ENCODE measurements at regions not wholly inside any gene's neighbourhood (a gene's known extent, or its start where the extent isn't known, plus 50 kb on each side); places are given as distances from the start of the nearest gene placed in this dataset.

- WGBS: 76% methylated on average over 11 of the region's 11 CpGs
- Histone ChIP-seq H3K18ac (ENCODE audit: low read depth in 1 of 2, low read length in 2 of 2) (no peak overlapping the region), H3K23ac (ENCODE audit: low read length in 2 of 2) (no peak overlapping the region)
Measured at GRCh38 chr9:135214706-135215105, 127.2 kb downstream of the OLFM1 start.

GRCh38 chr9:135215571-135216161, 128.2 kb downstream of the OLFM1 start:
- no peak overlapping the region for H2BK15ac ChIP-seq (ENCODE audit: low read depth, poor library complexity, severe bottlenecking)
- no peak overlapping the region for H3K23ac ChIP-seq (ENCODE audit: low read length in 2 of 2)
- H3K27ac ChIP-seq (ENCODE audit: low read length, poor library complexity, severe bottlenecking): no peak overlapping the region
- H3K4me3 ChIP-seq (ENCODE audit: insufficient read depth in 1 of 2, low read depth in 1 of 2, low read length in 2 of 2): no peak overlapping the region
- H3K27me3 ChIP-seq (ENCODE audit: control insufficient read depth in 1 of 2, insufficient read depth in 1 of 2, low read length in 2 of 2): peaks cover 0 to 38% of the 10 kb centered on the region in 2 experiments
- H3K9me3 ChIP-seq (ENCODE audit: control insufficient read depth, low read length): no peaks in the 10 kb centered on the region
- no peak overlapping the region for H2AFZ ChIP-seq (ENCODE audit: low read depth, low read length)
- H3K79me1 ChIP-seq (replicated peaks; ENCODE audit: low read length, poor library complexity, severe bottlenecking): no peaks in the 10 kb centered on the region
- no peak overlapping the region for H2BK5ac ChIP-seq (ENCODE audit: low read depth, low read length, poor library complexity, severe bottlenecking)
- H2BK12ac ChIP-seq (ENCODE audit: low read length in 2 of 2): no peak overlapping the region
- no peak overlapping the region for H4K8ac ChIP-seq (ENCODE audit: low read length)
- H3K4ac ChIP-seq (ENCODE audit: low read depth in 1 of 2, low read length in 2 of 2): no peak overlapping the region
- DNase-seq: no peak
- no peak overlapping the region for H3K14ac ChIP-seq (ENCODE audit: low read length in 2 of 2)
- no peak overlapping the region for H3K4me2 ChIP-seq (ENCODE audit: low read length, poor library complexity, severe bottlenecking)
- H3K18ac ChIP-seq (ENCODE audit: low read depth in 1 of 2, low read length in 2 of 2): no peak overlapping the region
- 82% methylated on average over 14 of the region's 14 CpGs for WGBS
- H4K91ac ChIP-seq (ENCODE audit: low read length): no peak overlapping the region
- no peak overlapping the region for H3K9ac ChIP-seq (ENCODE audit: low read length)
- no peak overlapping the region for H2BK120ac ChIP-seq (ENCODE audit: low read depth, low read length)
- no peak overlapping the region for H2AK5ac ChIP-seq (ENCODE audit: low read length, severe bottlenecking)
- H3K4me1 ChIP-seq (ENCODE audit: control insufficient read depth, insufficient read depth, low read depth, low read length): no peaks in the 10 kb centered on the region
- no peaks in the 10 kb centered on the region for H3K36me3 ChIP-seq (ENCODE audit: control insufficient read depth in 1 of 2, insufficient read depth in 2 of 2, low read depth in 1 of 2, low read length in 2 of 2)

More at GRCh38 chr9:135214706-135215105, 127.2 kb downstream of the OLFM1 start:
- Histone ChIP-seq H2BK5ac (ENCODE audit: low read depth, low read length, poor library complexity, severe bottlenecking) (no peak overlapping the region), H4K8ac (ENCODE audit: low read length) (no peak overlapping the region), H2BK12ac (ENCODE audit: low read length in 2 of 2) (no peak overlapping the region), H3K4me2 (ENCODE audit: low read length, poor library complexity, severe bottlenecking) (no peak overlapping the region), H3K9ac (ENCODE audit: low read length) (no peak overlapping the region), H3K36me3 (ENCODE audit: control insufficient read depth in 1 of 2, insufficient read depth in 2 of 2, low read depth in 1 of 2, low read length in 2 of 2) (no peaks in the 10 kb centered on the region), H3K14ac (ENCODE audit: low read length in 2 of 2) (no peak overlapping the region), H3K79me1 (replicated peaks; ENCODE audit: low read length, poor library complexity, severe bottlenecking) (no peaks in the 10 kb centered on the region), H4K91ac (ENCODE audit: low read length) (no peak overlapping the region), H3K4me3 (ENCODE audit: insufficient read depth in 1 of 2, low read depth in 1 of 2, low read length in 2 of 2) (no peak overlapping the region), H3K4me1 (ENCODE audit: control insufficient read depth, insufficient read depth, low read depth, low read length) (no peaks in the 10 kb centered on the region), H2BK15ac (ENCODE audit: low read depth, poor library complexity, severe bottlenecking) (no peak overlapping the region), H3K4ac (ENCODE audit: low read depth in 1 of 2, low read length in 2 of 2) (no peak overlapping the region), H3K9me3 (ENCODE audit: control insufficient read depth, low read length) (no peaks in the 10 kb centered on the region), H3K27me3 (ENCODE audit: control insufficient read depth in 1 of 2, insufficient read depth in 1 of 2, low read length in 2 of 2) (peaks cover 0 to 35% of the 10 kb centered on the region in 2 experiments), H2AK5ac (ENCODE audit: low read length, severe bottlenecking) (no peak overlapping the region), H2AFZ (ENCODE audit: low read depth, low read length) (no peak overlapping the region), H3K27ac (ENCODE audit: low read length, poor library complexity, severe bottlenecking) (no peak overlapping the region), H2BK120ac (ENCODE audit: low read depth, low read length) (no peak overlapping the region)
- DNase-seq: no peak

GRCh38 chr9:135216236-135216635, 128.8 kb downstream of the OLFM1 start:
- no peak overlapping the region for H4K8ac ChIP-seq (ENCODE audit: low read length)
- H3K4me2 ChIP-seq (ENCODE audit: low read length, poor library complexity, severe bottlenecking): no peak overlapping the region
- DNase-seq: no peak
- no peaks in the 10 kb centered on the region for H3K4me1 ChIP-seq (ENCODE audit: control insufficient read depth, insufficient read depth, low read depth, low read length)
- H2AFZ ChIP-seq (ENCODE audit: low read depth, low read length): no peak overlapping the region
- H2AK5ac ChIP-seq (ENCODE audit: low read length, severe bottlenecking): no peak overlapping the region
- no peaks in the 10 kb centered on the region for H3K36me3 ChIP-seq (ENCODE audit: control insufficient read depth in 1 of 2, insufficient read depth in 2 of 2, low read depth in 1 of 2, low read length in 2 of 2)
- no peak overlapping the region for H2BK12ac ChIP-seq (ENCODE audit: low read length in 2 of 2)
- H3K27ac ChIP-seq (ENCODE audit: low read length, poor library complexity, severe bottlenecking): no peak overlapping the region
- H4K91ac ChIP-seq (ENCODE audit: low read length): no peak overlapping the region
- no peak overlapping the region for H2BK5ac ChIP-seq (ENCODE audit: low read depth, low read length, poor library complexity, severe bottlenecking)
- H3K14ac ChIP-seq (ENCODE audit: low read length in 2 of 2): no peak overlapping the region
- 87% methylated on average over 7 of the region's 7 CpGs for WGBS
- H3K79me1 ChIP-seq (replicated peaks; ENCODE audit: low read length, poor library complexity, severe bottlenecking): no peaks in the 10 kb centered on the region
- H3K23ac ChIP-seq (ENCODE audit: low read length in 2 of 2): no peak overlapping the region
- no peak overlapping the region for H2BK15ac ChIP-seq (ENCODE audit: low read depth, poor library complexity, severe bottlenecking)
- H2BK120ac ChIP-seq (ENCODE audit: low read depth, low read length): no peak overlapping the region
- no peak overlapping the region for H3K18ac ChIP-seq (ENCODE audit: low read depth in 1 of 2, low read length in 2 of 2)
- H3K9ac ChIP-seq (ENCODE audit: low read length): no peak overlapping the region
- H3K4ac ChIP-seq (ENCODE audit: low read depth in 1 of 2, low read length in 2 of 2): no peak overlapping the region
- no peak overlapping the region for H3K4me3 ChIP-seq (ENCODE audit: insufficient read depth in 1 of 2, low read depth in 1 of 2, low read length in 2 of 2)
- peaks cover 0 to 40% of the 10 kb centered on the region in 2 experiments for H3K27me3 ChIP-seq (ENCODE audit: control insufficient read depth in 1 of 2, insufficient read depth in 1 of 2, low read length in 2 of 2)
- H3K9me3 ChIP-seq (ENCODE audit: control insufficient read depth, low read length): no peaks in the 10 kb centered on the region

GRCh38 chr9:135216791-135217441, 129.4 kb downstream of the OLFM1 start:
- Histone ChIP-seq H3K79me1 (replicated peaks; ENCODE audit: low read length, poor library complexity, severe bottlenecking) (no peaks in the 10 kb centered on the region), H3K27me3 (ENCODE audit: control insufficient read depth in 1 of 2, insufficient read depth in 1 of 2, low read length in 2 of 2) (peaks cover 0 to 44% of the 10 kb centered on the region in 2 experiments), H3K14ac (ENCODE audit: low read length in 2 of 2) (no peak overlapping the region), H3K4me3 (ENCODE audit: insufficient read depth in 1 of 2, low read depth in 1 of 2, low read length in 2 of 2) (no peak overlapping the region), H2AFZ (ENCODE audit: low read depth, low read length) (no peak overlapping the region), H3K27ac (ENCODE audit: low read length, poor library complexity, severe bottlenecking) (no peak overlapping the region), H4K8ac (ENCODE audit: low read length) (no peak overlapping the region), H2AK5ac (ENCODE audit: low read length, severe bottlenecking) (no peak overlapping the region), H3K36me3 (ENCODE audit: control insufficient read depth in 1 of 2, insufficient read depth in 2 of 2, low read depth in 1 of 2, low read length in 2 of 2) (no peaks in the 10 kb centered on the region), H2BK15ac (ENCODE audit: low read depth, poor library complexity, severe bottlenecking) (no peak overlapping the region), H2BK5ac (ENCODE audit: low read depth, low read length, poor library complexity, severe bottlenecking) (no peak overlapping the region), H2BK12ac (ENCODE audit: low read length in 2 of 2) (no peak overlapping the region), H3K4me1 (ENCODE audit: control insufficient read depth, insufficient read depth, low read depth, low read length) (no peaks in the 10 kb centered on the region), H3K9ac (ENCODE audit: low read length) (no peak overlapping the region), H3K4ac (ENCODE audit: low read depth in 1 of 2, low read length in 2 of 2) (no peak overlapping the region), H3K9me3 (ENCODE audit: control insufficient read depth, low read length) (no peaks in the 10 kb centered on the region), H3K23ac (ENCODE audit: low read length in 2 of 2) (no peak overlapping the region), H3K18ac (ENCODE audit: low read depth in 1 of 2, low read length in 2 of 2) (no peak overlapping the region), H3K4me2 (ENCODE audit: low read length, poor library complexity, severe bottlenecking) (no peak overlapping the region), H4K91ac (ENCODE audit: low read length) (no peak overlapping the region), H2BK120ac (ENCODE audit: low read depth, low read length) (no peak overlapping the region)
- DNase-seq: no peak
- 45% methylated on average over 22 of the region's 22 CpGs for WGBS

All from mesenchymal stem cell (in vitro differentiated cells and primary cell).